MCF 10A (cell line): ENCODE measurements at regions not wholly inside any gene's neighbourhood (a gene's known extent, or its start where the extent isn't known, plus 50 kb on each side); places are given as distances from the start of the nearest gene placed in this dataset.
A peak's percentile ranks its signal among the peaks of the same experiment; 100 is the strongest.
"Not testable (repeated sequence)": the region's sequence is repeated elsewhere in the genome, so short reads cannot be mapped to it uniquely, and the experiment has no call there.

Experiments
- BruUV-seq: library from RNA; stranded (reverse); fragments of 400-500 nt; replicated peaks from 2 replicates; lab custom pipeline; 2021; lab: Mats Ljungman, UMichigan
- CTCF ChIA-PET: fragments of 300-600 bp; sonication (Branson Sonifier 250); formaldehyde crosslinking; extraction: SDS; loops from one replicate; lab custom pipeline; 2021; ENCODE audit warnings: antibody characterized with exemption, inconsistent platforms; lab: Yijun Ruan, JAX
- POLR2A ChIA-PET: fragments of 300-600, 350-650 bp; sonication (Branson Sonifier 250); formaldehyde crosslinking; extraction: SDS; loops from one replicate; lab custom pipeline; 2020; ENCODE audit warnings: antibody characterized with exemption, inconsistent platforms; lab: Yijun Ruan, JAX
- DNase-seq: peaks from one replicate; pipeline ENCODE4 v3.0.0-alpha.2; 2018; ENCODE audit not compliant: unreplicated experiment
- H3K27ac Mint-ChIP-seq: one replicate; pipeline ENCODE4 v1.8.0; 2022; ENCODE audit warnings: mild to moderate bottlenecking, low read depth, mixed read lengths; ENCODE audit not compliant: unreplicated experiment
- H3K27me3 Mint-ChIP-seq: one replicate; pipeline ENCODE4 v1.8.0; 2022; ENCODE audit warnings: mixed read lengths; ENCODE audit not compliant: insufficient read depth, unreplicated experiment
- H3K36me3 Mint-ChIP-seq: one replicate; pipeline ENCODE4 v1.8.0; 2022; ENCODE audit warnings: mild to moderate bottlenecking, moderate library complexity, mixed read lengths; ENCODE audit not compliant: insufficient read depth, unreplicated experiment
- H3K4me1 Mint-ChIP-seq: one replicate; pipeline ENCODE4 v1.8.0; 2022; ENCODE audit warnings: mixed read lengths; ENCODE audit not compliant: insufficient read depth, unreplicated experiment
- H3K4me3 Mint-ChIP-seq: one replicate; pipeline ENCODE4 v1.8.0; 2022; ENCODE audit warnings: mild to moderate bottlenecking, moderate library complexity, mixed read lengths; ENCODE audit not compliant: unreplicated experiment
- H3K9me3 Mint-ChIP-seq: one replicate; pipeline ENCODE4 v1.8.0; 2022; ENCODE audit warnings: mixed read lengths; ENCODE audit not compliant: unreplicated experiment
- intact Hi-C: fragments of 100-400 bp; cut with micrococcal nuclease; formaldehyde crosslinking; loops from 2 replicates; pipeline ENCODE4 v1.14.1; 2022
- TF ChIP-seq, protein P1 (sequence below): fragments of 200-600 bp; IDR thresholded peaks from one replicate; pipeline ENCODE4 v1.8.0; 2022; ENCODE audit warnings: antibody characterized with exemption, mild to moderate bottlenecking; ENCODE audit not compliant: unreplicated experiment

DNA sequence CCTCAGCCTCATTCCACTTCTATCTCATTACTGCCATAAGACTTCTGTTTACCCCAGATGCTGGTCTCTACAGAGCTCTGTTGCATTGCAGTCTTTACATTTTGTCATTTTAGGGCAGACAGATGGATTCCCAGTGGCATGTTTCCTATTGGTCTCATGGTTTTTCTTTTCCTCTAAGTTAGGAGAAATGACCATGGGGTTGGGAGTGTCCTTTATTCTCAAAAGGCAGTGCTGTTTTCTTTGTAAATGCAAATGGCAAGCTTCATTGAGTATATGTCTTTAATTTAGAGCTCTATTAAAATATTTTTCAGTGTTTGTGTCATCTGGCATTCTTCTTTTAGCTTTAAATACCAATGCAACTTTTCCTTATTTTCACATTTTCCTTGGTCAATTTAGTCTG, 57.0 kb downstream of the MSTN start:
- no peak for DNase-seq
- Mint-ChIP-seq H3K27me3 (no peaks in the 10 kb centered on the region), H3K4me1 (no peaks in the 10 kb centered on the region), H3K4me3 (no peak overlapping the region), H3K36me3 (no peaks in the 10 kb centered on the region), H3K9me3 (peaks cover 9% of the 10 kb centered on the region), H3K27ac (no peak overlapping the region)
- ChIA-PET POLR2A (no interaction called here), CTCF (interaction anchor here (0.6 to 1.4 kb wide), 3 partner anchors 19 to 89 kb away, joined by 3 read pairs; no protein-coding TSS in a partner anchor)
- intact Hi-C loops, result no loop called here
- TF ChIP-seq, protein P1, sequence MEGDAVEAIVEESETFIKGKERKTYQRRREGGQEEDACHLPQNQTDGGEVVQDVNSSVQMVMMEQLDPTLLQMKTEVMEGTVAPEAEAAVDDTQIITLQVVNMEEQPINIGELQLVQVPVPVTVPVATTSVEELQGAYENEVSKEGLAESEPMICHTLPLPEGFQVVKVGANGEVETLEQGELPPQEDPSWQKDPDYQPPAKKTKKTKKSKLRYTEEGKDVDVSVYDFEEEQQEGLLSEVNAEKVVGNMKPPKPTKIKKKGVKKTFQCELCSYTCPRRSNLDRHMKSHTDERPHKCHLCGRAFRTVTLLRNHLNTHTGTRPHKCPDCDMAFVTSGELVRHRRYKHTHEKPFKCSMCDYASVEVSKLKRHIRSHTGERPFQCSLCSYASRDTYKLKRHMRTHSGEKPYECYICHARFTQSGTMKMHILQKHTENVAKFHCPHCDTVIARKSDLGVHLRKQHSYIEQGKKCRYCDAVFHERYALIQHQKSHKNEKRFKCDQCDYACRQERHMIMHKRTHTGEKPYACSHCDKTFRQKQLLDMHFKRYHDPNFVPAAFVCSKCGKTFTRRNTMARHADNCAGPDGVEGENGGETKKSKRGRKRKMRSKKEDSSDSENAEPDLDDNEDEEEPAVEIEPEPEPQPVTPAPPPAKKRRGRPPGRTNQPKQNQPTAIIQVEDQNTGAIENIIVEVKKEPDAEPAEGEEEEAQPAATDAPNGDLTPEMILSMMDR, result no peak
- no TSS peak for BruUV-seq

DNA sequence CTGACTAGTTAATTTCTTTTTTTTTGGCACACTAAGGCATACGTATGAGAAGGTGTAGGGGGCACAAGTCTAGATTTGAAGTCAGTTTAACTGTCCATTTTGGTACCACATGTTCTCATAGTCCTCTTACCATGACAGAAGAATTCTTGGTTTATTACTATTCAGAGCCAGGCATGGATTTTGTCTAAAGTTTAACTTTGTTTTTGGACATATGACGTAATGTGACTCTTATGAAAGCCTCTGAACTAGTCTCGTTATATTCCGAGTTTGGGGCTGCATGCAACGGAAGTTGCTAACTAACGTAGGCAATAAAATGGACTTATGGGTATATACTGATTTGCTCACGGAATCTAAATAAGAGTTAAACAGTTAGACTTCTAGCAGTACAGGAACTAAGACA, 62.9 kb downstream of the MSTN start:
- no TSS peak for BruUV-seq
- Mint-ChIP-seq H3K27me3 (no peaks in the 10 kb centered on the region), H3K4me1 (no peaks in the 10 kb centered on the region), H3K9me3 (peaks cover 29% of the 10 kb centered on the region), H3K27ac (no peak overlapping the region), H3K36me3 (no peaks in the 10 kb centered on the region), H3K4me3 (no peak overlapping the region)
- CTCF ChIA-PET, result no interaction called here
- DNase-seq, result no peak
- intact Hi-C loops, result no loop called here
- POLR2A ChIA-PET, result no interaction called here
- TF ChIP-seq, protein P1, result no peak

DNA sequence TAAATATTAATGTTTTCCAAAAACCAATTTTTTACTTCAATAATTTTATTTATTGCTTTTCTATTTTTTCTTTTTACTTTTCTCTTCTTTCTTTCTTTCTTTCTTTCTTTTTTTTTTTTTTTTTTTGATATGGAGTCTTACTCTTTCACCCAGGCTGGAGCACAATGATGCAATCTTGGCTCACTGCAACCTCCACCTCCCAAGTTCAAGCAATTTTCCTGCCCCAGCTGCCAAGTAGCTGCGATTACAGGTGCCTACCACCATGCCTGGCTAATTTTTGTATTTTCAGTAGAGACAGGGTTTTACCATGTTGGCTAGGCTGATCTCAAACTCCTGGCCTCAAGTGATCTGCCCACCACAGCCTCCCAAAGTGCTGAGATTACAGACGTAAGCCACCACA, 63.9 kb downstream of the MSTN start:
- POLR2A ChIA-PET, H3K36me3 Mint-ChIP-seq, H3K4me1 Mint-ChIP-seq, H3K27ac Mint-ChIP-seq, BruUV-seq, H3K27me3 Mint-ChIP-seq, intact Hi-C loops, H3K4me3 Mint-ChIP-seq: not testable (repeated sequence)
- peak; percentile 8 for DNase-seq
- peaks cover 31% of the 10 kb centered on the region for H3K9me3 Mint-ChIP-seq
- CTCF ChIA-PET, result interaction anchor here (0.7 kb wide), 1 partner anchor 235 kb away, joined by 3 read pairs; no protein-coding TSS in a partner anchor

DNA sequence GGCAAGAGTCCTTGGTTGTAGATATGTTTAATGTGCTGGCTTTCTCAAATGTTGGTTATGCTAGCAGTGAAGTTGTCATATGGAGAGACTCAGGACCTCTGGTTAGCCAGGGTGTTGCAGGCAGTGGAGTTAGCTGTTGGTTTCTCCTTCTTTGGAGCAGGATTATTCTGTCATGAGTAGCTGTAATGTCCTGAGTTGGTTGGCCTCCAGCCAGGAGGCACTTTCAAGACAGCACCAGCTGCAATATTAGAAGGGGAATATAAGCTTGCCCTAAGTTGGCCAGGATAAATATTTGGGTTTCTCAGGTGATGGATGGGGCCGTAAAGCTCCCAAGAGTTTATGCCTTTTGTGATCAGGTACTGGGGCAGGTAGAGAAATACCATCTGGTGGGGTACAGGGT, 65.5 kb downstream of the MSTN start:
- ChIA-PET CTCF (interaction anchor here (0.6 to 0.8 kb wide), 2 partner anchors 12 to 18 kb away, joined by 3 read pairs; no protein-coding TSS in a partner anchor), POLR2A (no interaction called here)
- H3K4me1 Mint-ChIP-seq, result no peaks in the 10 kb centered on the region
- intact Hi-C loops, result no loop called here
- H3K9me3 Mint-ChIP-seq, result peaks cover 33% of the 10 kb centered on the region
- H3K27me3 Mint-ChIP-seq, result no peaks in the 10 kb centered on the region
- TF ChIP-seq, protein P1, result no peak
- H3K4me3 Mint-ChIP-seq, result no peak overlapping the region
- H3K27ac Mint-ChIP-seq, result no peak overlapping the region
- no TSS peak for BruUV-seq
- DNase-seq, result no peak
- no peaks in the 10 kb centered on the region for H3K36me3 Mint-ChIP-seq
